ENCODE measurements at regions not wholly inside any gene's neighbourhood (a gene's known extent, or its start where the extent isn't known, plus 50 kb on each side); places are given as distances from the start of the nearest gene placed in this dataset.
A peak's percentile ranks its signal among the peaks of the same experiment; 100 is the strongest.

- DNase-seq (ENCODE audit: low spot score): no peak
- FAIRE-seq: no peak
Measured at GRCh38 chr15:81987628-81988027, 58.2 kb downstream of the MEX3B start.

DNA sequence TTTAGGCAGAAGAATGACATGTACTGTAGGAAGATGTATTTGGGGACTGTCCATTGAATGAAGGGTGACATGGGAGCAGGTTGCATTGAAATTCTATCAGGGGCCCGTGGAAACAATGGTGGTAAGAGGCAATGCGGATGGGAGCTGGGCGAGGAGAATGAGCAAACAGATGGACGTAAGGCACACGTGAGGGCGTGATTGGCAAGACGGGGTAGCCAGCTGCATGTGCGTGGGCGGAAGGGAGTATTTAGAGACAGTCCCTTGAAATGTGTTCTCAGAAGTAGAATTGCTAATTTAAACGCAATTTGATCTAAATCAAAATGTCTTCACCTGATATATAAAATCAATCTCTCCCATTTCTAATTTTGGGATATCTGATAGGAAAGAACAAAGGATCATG is 62.3 kb downstream of the MEX3B start:
- DNase-seq (ENCODE audit: low spot score) (no peak), FAIRE-seq (peak; percentile 50)

DNA sequence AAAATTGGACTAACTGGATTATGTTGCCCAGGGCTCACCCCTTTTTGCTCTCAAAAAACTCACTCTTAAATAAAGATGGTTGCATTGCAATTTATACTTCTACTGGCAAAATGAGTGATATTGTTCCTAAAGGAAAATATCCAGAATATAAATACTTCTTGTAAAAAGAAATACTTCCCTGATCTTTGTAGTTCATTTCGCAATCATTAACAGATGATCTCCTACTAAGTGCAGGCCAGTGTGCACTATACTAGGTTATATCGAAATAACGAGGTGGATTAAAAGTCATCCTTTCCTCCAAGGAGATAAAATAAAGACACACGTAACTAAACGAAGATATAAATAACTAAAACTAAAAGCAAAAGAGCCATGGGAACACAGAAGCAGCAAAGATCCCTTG is 63.0 kb downstream of the MEX3B start:
- FAIRE-seq: no peak

DNA sequence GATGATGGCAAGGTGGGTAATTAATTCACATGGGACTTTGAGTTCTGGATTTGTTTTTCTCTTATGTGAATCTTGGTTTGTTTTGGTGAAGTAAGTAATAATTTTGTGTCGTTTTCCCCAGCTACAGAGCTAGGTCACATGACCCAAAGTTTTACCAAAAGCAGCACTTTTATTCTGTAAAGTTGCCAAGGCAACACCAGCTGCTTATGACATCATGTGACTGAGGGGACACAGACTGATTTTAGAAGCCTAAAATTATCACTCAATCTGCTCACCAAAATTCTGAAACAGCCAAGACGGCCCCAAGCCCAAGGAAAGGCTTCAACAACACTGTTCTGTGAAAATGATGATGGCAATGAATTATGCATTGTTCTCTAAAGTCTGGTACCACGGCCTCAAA is 63.9 kb downstream of the MEX3B start:
- no peak for DNase-seq (ENCODE audit: low spot score)
- FAIRE-seq: no peak

More for the DNA sequence above, 63.0 kb downstream of the MEX3B start:
- no peak for DNase-seq (ENCODE audit: low spot score)

DNA sequence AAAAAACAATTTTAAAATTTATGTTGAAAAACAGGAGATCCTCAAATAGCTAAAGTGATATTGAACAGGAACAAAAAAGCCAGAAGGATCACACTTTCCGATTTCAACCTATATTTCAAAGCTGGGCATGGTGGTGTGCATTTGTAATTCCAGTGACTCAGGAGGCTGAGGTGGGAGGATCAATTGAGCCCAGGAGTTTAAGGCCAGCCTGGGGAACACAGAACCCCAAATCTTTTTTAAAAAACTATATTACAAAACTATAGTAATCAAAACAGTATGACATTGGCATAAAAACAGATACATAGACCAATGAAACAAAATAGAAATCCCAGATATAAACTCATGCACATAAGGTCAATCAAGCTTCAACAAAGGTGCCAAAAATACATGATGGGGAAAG is 68.4 kb downstream of the MEX3B start:
- FAIRE-seq: no peak

DNA sequence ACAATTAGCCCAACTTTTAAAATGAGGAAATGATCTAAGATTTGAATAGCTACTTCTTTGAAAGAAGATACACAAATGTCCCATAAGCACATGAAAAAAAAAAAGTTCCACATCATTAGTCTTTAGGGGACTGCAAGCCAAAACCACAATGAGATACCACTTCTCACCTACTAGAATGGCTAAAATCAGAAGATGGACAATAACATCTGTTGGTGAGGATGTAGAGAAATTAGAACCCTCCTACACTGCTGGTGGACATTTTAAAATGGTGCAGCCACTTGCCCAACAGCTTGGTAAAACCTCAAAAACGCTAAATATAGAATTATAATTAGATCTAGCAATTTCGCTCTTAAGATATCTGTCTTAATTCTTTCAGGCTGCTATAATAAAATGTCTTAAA is 77.1 kb downstream of the MEX3B start:
- FAIRE-seq (no peak), DNase-seq (ENCODE audit: low spot score) (no peak)

More for the DNA sequence above, 68.4 kb downstream of the MEX3B start:
- DNase-seq (ENCODE audit: low spot score): no peak

GRCh38 chr15:81966631-81967030 is 79.2 kb downstream of the MEX3B start:
- FAIRE-seq (no peak), DNase-seq (ENCODE audit: low spot score) (no peak)

DNA sequence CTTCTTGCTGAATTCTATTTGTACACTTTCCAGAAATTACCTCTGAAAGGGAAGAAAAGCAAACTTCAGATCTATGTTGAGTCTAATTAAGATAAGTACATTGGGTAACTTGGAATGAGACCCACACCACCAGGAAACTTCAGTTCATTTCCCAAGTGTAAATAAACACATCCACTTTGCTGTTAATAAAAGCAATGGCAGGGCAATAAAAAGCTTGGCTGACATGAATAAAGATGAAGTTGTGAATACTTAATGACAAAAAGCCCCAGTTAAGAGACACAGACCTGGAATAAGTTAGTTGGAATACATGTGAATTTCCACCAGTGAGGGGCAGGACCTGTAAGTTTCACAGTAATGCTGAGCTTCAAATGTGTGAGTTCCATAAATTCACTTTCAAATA is 83.3 kb downstream of the MEX3B start:
- FAIRE-seq (no peak), DNase-seq (ENCODE audit: low spot score) (no peak)

GRCh38 chr15:81959196-81959595 is 86.6 kb downstream of the MEX3B start:
- FAIRE-seq: no peak
- no peak for DNase-seq (ENCODE audit: low spot score)

- FAIRE-seq (no peak), DNase-seq (ENCODE audit: low spot score) (no peak)
Measured at GRCh38 chr15:81957698-81958097, 88.1 kb downstream of the MEX3B start.

- FAIRE-seq (no peak), DNase-seq (ENCODE audit: low spot score) (no peak)
Measured at GRCh38 chr15:81955382-81956062, 90.3 kb downstream of the MEX3B start.

DNA sequence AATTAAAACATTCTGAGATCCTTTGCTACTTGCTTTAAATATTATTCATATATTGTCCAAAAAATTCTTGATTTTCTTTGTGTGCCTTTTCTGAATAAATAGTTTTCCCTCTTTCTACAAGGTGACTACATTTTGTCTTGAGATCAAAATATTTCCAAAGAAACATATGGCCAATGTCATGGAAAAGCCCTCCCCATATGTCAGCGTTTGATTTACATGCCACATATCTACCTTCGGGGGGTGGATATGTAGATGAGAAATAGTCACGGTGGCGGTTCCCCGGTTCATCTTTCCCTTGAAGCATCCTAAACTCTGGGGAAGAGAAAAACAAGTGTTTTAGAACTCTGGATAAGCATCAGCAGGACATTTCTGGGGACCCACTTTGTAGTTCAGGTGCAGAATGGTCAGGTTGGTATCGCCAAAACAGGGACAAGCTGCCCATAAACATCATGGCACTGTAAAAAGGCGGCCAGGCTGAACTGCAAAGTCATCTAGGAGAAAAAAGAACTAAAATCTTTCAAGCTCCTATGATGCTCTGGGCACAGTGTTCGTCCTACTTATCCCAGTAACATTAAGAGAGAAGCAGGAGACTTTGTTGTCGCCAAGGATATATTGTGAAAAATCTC is 91.5 kb downstream of the MEX3B start:
- no peak for FAIRE-seq
- no peak for DNase-seq (ENCODE audit: low spot score)

GRCh38 chr15:81950841-81951414 is 94.9 kb downstream of the MEX3B start:
- FAIRE-seq (no peak), DNase-seq (ENCODE audit: low spot score) (no peak)

DNA sequence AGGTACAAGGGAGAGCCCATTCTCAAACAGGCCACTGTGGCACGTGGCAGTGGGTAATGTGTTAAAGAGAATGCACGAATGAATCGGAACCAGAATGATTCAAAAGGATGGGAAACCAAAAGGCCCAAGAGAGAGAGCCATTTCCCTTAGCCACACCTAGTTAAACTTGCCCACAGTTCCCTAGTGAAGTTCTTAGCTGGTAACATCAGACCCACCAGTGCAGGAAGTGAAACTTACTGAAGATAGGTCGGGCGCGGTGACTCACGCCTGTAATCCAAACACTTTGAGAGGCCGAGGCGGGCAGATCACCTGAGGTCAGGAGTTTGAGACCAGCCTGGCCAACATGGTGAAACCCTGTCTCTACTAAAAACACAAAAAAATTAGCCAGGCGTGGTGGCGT is 97.1 kb downstream of the MEX3B start:
- FAIRE-seq: no peak

GRCh38 chr15:81948222-81948621 is 97.6 kb downstream of the MEX3B start:
- FAIRE-seq (no peak), DNase-seq (ENCODE audit: low spot score) (no peak)

More for the DNA sequence above, 97.1 kb downstream of the MEX3B start:
- DNase-seq (ENCODE audit: low spot score): no peak

- no peak for DNase-seq (ENCODE audit: low spot score)
Measured at GRCh38 chr15:81947548-81947947, 98.3 kb downstream of the MEX3B start.

GRCh38 chr15:81945014-81945615 is 100.7 kb downstream of the MEX3B start:
- DNase-seq (ENCODE audit: low spot score) (no peak), FAIRE-seq (no peak)

More at GRCh38 chr15:81947548-81947947, 98.3 kb downstream of the MEX3B start:
- no peak for FAIRE-seq

GRCh38 chr15:81942655-81943195 is 103.1 kb downstream of the MEX3B start:
- FAIRE-seq (no peak), DNase-seq (ENCODE audit: low spot score) (no peak)

DNA sequence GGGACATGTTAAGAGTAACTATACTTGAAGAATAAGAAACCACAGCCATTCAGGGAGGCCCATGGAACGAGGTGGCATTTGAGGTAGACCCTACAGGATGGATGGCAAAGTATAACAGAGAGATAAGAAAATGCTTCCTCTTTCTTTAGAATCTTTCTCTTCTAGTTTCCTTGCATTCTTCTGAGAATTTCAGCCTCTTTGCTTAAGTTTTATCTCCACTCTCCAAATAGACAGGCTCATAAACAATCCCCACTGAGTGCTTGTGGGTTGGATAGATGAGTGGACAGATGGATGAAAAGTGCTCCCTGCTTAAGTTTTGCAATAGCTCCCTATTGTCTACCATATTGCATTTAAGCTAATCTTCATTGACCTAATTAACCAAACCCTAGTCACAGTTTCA is 103.7 kb downstream of the MEX3B start:
- DNase-seq (ENCODE audit: low spot score) (no peak), FAIRE-seq (no peak)

- FAIRE-seq (no peak), DNase-seq (ENCODE audit: low spot score) (no peak)
Measured at GRCh38 chr15:81941479-81941878, 104.3 kb downstream of the MEX3B start.

DNA sequence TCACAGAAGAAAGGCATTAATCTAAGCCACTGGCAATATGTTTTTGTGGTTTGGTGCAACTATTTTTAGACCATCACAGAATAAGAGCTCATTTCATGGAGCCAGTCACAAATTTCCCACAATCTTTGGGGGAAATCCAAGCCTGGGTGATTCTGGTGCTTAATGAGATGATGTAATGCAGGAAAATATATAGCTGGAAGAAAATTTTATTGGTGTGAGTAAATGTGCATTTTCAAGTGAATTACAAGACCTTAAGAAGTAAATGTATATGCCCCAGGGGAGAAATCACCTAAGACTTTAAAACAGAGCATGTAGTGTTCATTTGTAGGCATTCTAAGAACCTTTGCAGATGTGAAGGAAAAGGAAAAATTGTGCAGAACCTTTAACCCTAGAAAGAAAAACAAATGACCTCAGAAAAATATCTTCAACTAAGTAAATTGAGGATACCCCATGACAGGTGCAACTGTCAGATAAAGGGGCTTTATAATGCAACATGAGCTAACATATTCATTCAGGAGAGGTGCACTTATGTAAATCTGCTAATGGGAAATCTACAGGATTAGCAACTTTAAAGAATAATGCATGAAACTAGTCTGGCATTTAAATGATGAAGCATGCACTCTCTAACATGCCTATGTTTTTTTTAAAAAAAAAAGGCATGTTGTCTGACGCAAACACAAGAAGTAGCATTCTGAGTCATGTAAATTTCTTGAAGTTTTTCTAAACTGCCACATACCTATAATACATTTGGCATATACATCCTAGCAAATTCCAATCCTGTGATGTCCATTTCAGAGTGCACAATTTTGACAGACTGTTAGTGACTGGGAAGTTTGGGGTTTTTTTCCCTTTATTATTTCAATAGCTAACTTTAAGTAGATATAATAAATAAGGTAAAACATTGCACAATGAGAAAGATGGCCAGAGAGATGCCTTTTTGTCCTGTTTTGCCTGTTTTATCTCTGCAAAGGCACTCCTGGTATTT is 105.1 kb downstream of the MEX3B start:
- FAIRE-seq (no peak), DNase-seq (ENCODE audit: low spot score) (no peak)

Measured in urothelium cell line (cell line).